GM04503 (cell line): ENCODE measurements at regions not wholly inside any gene's neighbourhood (a gene's known extent, or its start where the extent isn't known, plus 50 kb on each side); places are given as distances from the start of the nearest gene placed in this dataset.

Experiments
- DNase-seq: peaks from one replicate; pipeline ENCODE4 v3.0.0-alpha.2; 2012; ENCODE audit warnings: low read depth

- DNase-seq, result no peak
Measured at GRCh38 chr11:112465433-112466024, 204.9 kb upstream of the PLET1 start.

DNA sequence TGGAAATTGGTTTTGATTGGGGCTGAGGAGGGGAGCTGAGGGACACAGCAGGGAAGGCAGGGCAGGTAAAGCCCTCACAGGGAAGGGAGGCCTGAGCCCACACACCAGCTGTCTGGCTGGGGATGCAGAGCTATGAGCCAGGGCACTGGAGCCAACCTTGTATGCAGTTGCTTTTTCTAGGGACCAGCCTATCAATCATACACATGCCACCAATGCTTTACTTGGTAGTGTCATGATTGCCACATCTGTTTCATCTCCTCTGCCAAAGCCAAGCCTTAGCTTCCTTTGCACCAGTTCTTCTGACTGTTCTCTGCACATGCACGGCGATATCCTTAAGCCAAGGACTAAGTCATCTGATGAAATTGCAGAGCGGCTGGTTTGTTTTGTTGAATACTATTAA is 207.1 kb upstream of the PLET1 start:
- no peak for DNase-seq

- DNase-seq, result no peak
Measured at GRCh38 chr11:112469376-112469775, 208.7 kb upstream of the PLET1 start.

DNA sequence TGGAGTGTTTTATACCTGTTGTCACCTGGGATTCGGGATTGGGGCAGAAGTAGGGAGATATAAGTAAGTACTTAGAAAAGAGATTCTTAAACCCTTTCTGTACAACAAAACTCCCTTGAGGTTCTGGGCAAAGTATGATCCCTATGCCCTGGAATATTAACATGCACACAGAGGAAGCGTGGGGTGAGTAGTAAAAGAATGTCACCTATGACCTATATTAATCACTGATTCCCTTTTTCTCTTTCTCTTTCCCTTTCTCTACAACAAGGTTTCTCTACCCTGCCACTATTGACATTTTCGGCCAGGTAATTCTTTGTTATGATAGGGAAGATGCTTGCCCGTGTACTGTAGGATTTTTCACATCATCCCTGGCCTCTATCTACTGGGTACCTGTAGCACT is 209.7 kb upstream of the PLET1 start:
- no peak for DNase-seq

GRCh38 chr11:112471731-112472130 is 211.1 kb upstream of the PLET1 start:
- no peak for DNase-seq

DNA sequence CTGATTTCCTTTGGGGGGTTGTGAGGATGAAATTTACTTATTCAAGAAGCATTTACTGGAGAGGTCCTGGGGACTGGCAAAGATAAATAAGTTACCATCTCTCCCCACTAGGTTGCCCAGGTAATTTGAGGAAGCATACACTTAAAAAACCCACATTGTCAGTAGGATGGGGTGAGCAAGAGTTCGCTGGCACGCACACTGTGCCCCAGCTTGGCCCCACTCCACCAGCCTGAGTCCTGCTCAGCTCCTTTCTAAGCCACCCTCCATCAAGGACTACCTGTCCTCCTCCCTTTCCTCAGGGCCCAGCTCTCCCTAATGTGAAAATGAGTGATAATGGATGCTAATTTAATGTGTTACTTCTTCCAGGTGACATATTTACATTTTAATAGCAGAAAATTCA is 216.5 kb upstream of the PLET1 start:
- no peak for DNase-seq

GRCh38 chr11:112477581-112478317 is 217.1 kb upstream of the PLET1 start:
- no peak for DNase-seq

- no peak for DNase-seq
Measured at GRCh38 chr11:112478806-112479205, 218.1 kb upstream of the PLET1 start.

DNA sequence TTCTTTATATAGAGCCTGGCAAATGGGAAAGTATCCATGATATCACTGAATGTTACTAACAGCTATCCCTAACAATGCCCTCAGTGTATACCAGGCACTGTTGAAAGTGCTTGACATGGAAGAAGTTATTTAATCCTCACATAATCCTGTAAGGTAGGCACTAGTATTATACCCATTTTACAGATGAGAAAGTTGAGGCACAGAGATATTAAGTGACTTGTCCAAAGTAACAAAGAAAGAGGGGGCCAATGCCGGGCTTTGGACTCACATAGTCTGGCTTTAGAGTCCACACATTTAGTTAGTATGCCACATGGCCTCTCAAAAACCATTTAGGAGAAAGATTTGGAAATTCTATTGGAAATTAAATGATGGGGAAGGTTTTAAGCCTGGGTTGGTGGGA is 220.8 kb upstream of the PLET1 start:
- DNase-seq, result no peak

GRCh38 chr11:112481893-112482292 is 221.2 kb upstream of the PLET1 start:
- no peak for DNase-seq

DNA sequence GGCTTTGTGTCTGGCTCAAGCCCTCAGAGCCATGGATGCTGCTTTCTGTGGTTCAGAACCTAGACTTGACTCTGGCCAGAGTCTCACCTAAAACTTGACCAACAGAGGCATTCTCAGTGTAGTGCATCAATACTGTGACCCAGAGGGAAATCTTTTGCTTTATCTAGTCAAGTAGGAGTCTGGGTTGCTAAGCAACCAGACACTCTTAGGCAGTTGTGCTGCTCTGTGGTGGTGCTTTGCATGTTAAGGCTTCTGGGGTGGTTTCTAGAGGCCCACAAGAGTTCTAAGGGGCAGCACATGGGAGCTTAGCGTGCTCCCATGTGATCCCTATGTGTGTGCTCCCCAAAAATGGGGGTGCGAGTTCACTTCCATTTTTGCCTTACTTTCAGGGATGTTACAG is 224.6 kb upstream of the PLET1 start:
- no peak for DNase-seq

DNA sequence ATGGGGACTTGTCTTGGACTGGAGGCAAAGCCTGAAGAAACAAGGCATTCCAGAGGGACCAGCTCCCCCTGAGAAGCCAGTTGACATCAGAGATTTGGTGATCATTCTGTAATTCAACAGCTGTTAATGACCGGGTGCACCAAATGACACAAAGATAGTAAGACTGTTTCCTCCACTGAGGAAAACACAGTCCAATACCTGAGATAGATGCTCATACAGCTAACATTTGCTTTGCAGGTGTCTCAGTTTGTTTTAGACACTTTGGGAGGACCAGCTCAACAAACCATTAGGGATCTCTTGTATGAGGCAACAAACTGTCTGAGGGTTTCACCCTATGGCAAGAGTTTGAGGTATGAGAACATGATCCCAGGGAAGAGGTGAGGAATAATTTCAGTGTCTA is 237.2 kb upstream of the PLET1 start:
- DNase-seq, result no peak

- DNase-seq, result no peak
Measured at GRCh38 chr11:112498701-112499100, 238.0 kb upstream of the PLET1 start.

DNA sequence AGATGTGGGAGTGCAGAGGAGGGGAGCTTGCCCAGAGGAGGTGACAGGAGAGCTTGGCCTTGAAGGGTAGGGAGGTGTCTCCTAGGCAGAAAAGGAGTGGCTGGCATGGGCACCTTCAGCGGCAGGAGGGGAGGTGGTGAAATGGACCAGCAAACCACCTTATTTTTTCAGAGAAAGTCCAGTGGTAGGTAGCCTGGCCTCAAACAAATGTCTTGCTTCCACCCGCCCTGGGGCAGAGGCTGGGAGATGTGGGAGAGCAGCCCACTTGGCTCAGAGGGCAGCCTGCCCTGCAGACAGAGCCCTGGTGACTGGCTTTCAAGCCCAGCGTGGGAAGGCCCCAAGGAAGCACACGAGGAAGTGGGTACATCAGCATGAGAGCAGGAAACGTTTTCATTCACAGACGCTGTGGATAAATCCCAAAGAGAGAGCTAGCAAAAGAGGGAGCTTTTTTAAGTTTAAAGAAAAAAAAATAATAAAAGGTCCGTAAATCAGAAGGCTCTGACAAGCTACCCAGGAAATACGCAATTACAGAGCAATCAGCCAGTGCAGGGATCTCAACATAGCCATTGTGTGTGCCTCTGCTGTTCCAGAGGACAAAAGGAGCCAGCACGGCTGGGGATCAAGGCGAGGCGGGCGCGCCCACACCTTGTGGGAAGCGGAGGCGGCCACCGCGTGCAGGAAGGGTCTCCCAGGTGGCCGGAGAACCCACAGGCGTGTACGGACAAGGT is 238.7 kb upstream of the PLET1 start:
- no peak for DNase-seq

GRCh38 chr11:112499881-112500204 is 239.2 kb upstream of the PLET1 start:
- no peak for DNase-seq

GRCh38 chr11:112503410-112503809 is 242.8 kb upstream of the PLET1 start:
- no peak for DNase-seq

DNA sequence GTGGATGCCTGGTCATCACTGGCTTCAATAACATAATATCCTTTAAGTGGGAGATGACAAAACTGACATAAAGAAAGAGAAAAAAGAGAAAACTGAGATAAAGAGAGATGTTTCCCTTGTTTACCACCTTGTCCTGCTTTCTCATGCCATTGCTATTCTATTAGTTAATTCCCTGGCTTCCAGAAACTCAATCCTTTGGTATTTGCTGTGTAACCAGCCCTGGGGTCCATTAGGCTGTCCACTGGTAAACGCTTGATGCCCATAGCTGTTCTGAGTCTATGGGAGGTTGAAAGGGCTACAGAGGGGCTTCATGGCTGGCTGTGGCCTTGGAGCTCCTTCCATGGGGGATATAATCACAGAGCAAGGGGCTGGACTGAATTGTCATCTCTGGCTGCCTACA is 243.4 kb upstream of the PLET1 start:
- DNase-seq, result no peak

DNA sequence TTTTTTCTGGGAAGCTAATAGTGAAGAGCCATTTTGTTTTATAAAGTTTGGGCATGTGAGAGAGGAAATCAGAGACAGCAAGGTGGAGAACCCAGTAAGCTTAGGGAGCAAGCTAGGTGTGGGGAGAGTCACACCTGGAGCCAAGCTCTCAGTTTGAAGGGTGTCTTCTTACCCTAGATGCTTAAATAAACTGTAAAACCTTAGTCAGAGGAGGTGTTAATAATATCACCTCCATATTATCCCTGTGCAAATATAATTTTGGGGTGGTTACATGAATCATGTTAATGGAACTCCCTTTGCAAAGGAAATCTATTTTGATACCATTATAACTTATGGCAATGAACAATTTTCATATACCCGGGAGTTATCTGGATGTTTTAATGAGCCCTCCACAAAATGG is 246.2 kb upstream of the PLET1 start:
- DNase-seq, result no peak

DNA sequence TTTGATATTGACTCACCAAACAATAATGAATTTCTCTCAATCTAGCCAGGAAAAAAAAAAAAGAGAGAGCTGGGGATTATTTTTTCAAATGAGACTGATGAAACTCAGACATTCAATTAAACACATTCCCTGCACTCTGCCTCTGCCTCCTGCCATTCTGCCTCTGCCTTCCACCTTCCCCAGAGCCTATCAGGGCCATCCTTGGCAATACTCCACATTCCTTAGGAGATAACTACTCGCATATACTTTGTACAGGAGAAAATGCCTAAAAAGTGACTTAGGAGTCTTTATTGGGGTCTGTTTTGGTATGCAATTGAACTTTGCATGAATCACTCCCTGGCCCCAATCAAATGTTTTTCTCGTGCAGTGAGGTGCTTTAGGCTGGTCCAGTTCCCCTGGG is 246.6 kb upstream of the PLET1 start:
- DNase-seq, result no peak

- no peak for DNase-seq
Measured at GRCh38 chr11:112508750-112509149, 248.1 kb upstream of the PLET1 start.

DNA sequence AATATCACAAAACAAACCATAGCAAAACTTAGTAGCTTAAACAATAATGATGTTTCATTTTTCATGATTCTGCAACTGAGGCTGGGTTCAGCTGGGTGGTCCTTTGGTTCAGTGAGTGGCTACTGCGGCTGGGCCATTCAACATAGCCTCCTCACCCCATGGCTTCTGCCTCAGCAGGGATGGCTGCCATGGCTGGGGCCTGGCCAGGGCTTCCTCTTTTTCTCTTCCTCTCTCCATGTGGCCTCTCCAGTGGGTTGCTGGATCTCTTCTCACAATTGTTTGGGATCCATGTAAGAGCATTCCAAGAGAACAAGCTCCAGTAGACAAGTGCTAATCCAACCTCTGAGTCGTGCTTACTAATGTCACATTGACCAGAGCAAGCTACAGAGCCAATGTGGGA is 248.6 kb upstream of the PLET1 start:
- no peak for DNase-seq

- no peak for DNase-seq
Measured at GRCh38 chr11:112511271-112511670, 250.6 kb upstream of the PLET1 start.

GRCh38 chr11:112511911-112512310 is 251.3 kb upstream of the PLET1 start:
- DNase-seq, result no peak

- no peak for DNase-seq
Measured at GRCh38 chr11:112513417-112513816, 252.8 kb upstream of the PLET1 start.
